MM.1S (cell line): ENCODE measurements at regions not wholly inside any gene's neighbourhood (a gene's known extent, or its start where the extent isn't known, plus 50 kb on each side); places are given as distances from the start of the nearest gene placed in this dataset.

Source experiments
- DNase-seq: peaks from one replicate; pipeline ENCODE4 v3.0.0-alpha.2; 2015
- H2AFZ ChIP-seq: fragments of 300-600 bp; sonication (generic); 2 replicates; pipeline ENCODE4 v1.6.0; 2016; ENCODE audit warnings: antibody characterized with exemption, low read length
- H3F3A ChIP-seq: fragments of 300-600 bp; sonication (generic); 2 replicates; pipeline ENCODE4 v1.6.1; 2016; ENCODE audit warnings: mild to moderate bottlenecking, antibody characterized with exemption, low read length, moderate library complexity, mixed read lengths; ENCODE audit not compliant: insufficient read depth
- H3K27ac ChIP-seq: fragments of 300-600 bp; sonication (generic); 2 replicates; pipeline ENCODE4 v1.5.1; 2016; ENCODE audit warnings: mild to moderate bottlenecking, low read length
- H3K27me3 ChIP-seq: fragments of 300-600 bp; sonication (generic); replicated peaks from 2 replicates; pipeline ENCODE4 v1.6.0; 2016; ENCODE audit warnings: low read length; ENCODE audit not compliant: insufficient read depth
- H3K36me3 ChIP-seq: fragments of 300-600 bp; sonication (generic); replicated peaks from 2 replicates; pipeline ENCODE4 v1.6.1; 2016; ENCODE audit warnings: mild to moderate bottlenecking, low read length, mixed read lengths; ENCODE audit not compliant: insufficient read depth
- H3K4me1 ChIP-seq: fragments of 300-600 bp; sonication (generic); 2 replicates; pipeline ENCODE4 v1.6.1; 2016; ENCODE audit warnings: low read length, mixed read lengths
- H3K4me2 ChIP-seq: fragments of 300-600 bp; sonication (generic); 2 replicates; pipeline ENCODE4 v1.6.0; 2016; ENCODE audit warnings: low read depth, low read length
- H3K4me3 ChIP-seq: fragments of 300-600 bp; sonication (generic); 2 replicates; pipeline ENCODE4 v1.5.1; 2016; ENCODE audit warnings: low read length, mixed read lengths
- H3K79me2 ChIP-seq: fragments of 300-600 bp; sonication (generic); 2 replicates; pipeline ENCODE4 v1.6.1; 2016; ENCODE audit warnings: mixed run types, low read length, mixed read lengths
- H3K9ac ChIP-seq: fragments of 300-600 bp; sonication (generic); 2 replicates; pipeline ENCODE4 v1.6.1; 2016; ENCODE audit warnings: low read length, mixed read lengths
- H3K9me2 ChIP-seq: fragments of 300-600 bp; sonication (generic); replicated peaks from 2 replicates; pipeline ENCODE4 v1.6.1; 2016; ENCODE audit warnings: mild to moderate bottlenecking, low read length, mixed read lengths; ENCODE audit not compliant: insufficient read depth
- H3K9me3 ChIP-seq: fragments of 300-600 bp; sonication (generic); replicated peaks from 2 replicates; pipeline ENCODE4 v1.6.1; 2016; ENCODE audit warnings: mild to moderate bottlenecking, low read length, mixed read lengths; ENCODE audit not compliant: insufficient read depth
- H4K20me1 ChIP-seq: fragments of 300-600 bp; sonication (generic); 2 replicates; pipeline ENCODE4 v1.6.1; 2016; ENCODE audit warnings: mild to moderate bottlenecking, low read length, moderate library complexity, mixed read lengths; ENCODE audit not compliant: insufficient read depth
- EZH2 ChIP-seq: fragments of 300-600 bp; sonication (generic); optimal IDR thresholded peaks from 2 replicates; pipeline ENCODE3; 2017; ENCODE audit warnings: low read depth, mild to moderate bottlenecking, antibody characterized with exemption, low read length, mixed read lengths
- EZH2phosphoT487 ChIP-seq: fragments of 300-600 bp; sonication (generic); IDR thresholded peaks from 2 replicates; pipeline ENCODE4 v1.6.1; 2018; ENCODE audit warnings: antibody characterized with exemption, low read length
- TF ChIP-seq, protein P1 (sequence below): fragments of 300-600 bp; sonication (generic); IDR thresholded peaks from 2 replicates; pipeline ENCODE4 v1.5.1; 2016; ENCODE audit warnings: antibody characterized with exemption, low read length, mixed read lengths

DNA sequence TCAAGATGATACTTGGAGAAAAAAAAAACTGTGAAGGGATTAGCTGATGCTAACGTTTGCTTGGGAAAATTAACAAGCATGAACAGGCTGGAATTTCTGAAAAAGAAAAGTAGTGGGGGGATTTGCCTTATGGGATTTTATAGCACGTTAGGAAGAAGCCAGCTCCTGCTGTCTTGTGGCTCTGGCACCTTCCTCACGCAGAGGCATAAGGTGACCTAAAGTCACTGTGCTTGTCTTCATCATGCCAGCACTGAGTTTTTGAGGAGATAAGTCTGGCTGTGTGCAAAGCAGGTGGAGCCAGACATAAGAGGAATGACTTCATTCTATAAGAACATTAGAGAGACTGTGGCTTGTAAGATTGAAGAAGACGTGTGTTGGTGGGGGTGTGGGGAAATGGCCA lies 94.4 kb upstream of the MAP1B start:
- Histone ChIP-seq H4K20me1 (no peaks in the 10 kb centered on the region), H3K27ac (no peak overlapping the region), H3K27me3 (no peaks in the 10 kb centered on the region), H3K9me3 (no peaks in the 10 kb centered on the region), H3K4me2 (no peak overlapping the region), H3K36me3 (no peaks in the 10 kb centered on the region), H3F3A (no peaks in the 10 kb centered on the region), H3K9me2 (no peaks in the 10 kb centered on the region), H3K9ac (no peak overlapping the region), H2AFZ (no peak overlapping the region), H3K79me2 (no peaks in the 10 kb centered on the region), H3K4me1 (no peaks in the 10 kb centered on the region), H3K4me3 (no peak overlapping the region)
- TF ChIP-seq EZH2phosphoT487 (no peak), EZH2 (no peak)
- TF ChIP-seq, protein P1, sequence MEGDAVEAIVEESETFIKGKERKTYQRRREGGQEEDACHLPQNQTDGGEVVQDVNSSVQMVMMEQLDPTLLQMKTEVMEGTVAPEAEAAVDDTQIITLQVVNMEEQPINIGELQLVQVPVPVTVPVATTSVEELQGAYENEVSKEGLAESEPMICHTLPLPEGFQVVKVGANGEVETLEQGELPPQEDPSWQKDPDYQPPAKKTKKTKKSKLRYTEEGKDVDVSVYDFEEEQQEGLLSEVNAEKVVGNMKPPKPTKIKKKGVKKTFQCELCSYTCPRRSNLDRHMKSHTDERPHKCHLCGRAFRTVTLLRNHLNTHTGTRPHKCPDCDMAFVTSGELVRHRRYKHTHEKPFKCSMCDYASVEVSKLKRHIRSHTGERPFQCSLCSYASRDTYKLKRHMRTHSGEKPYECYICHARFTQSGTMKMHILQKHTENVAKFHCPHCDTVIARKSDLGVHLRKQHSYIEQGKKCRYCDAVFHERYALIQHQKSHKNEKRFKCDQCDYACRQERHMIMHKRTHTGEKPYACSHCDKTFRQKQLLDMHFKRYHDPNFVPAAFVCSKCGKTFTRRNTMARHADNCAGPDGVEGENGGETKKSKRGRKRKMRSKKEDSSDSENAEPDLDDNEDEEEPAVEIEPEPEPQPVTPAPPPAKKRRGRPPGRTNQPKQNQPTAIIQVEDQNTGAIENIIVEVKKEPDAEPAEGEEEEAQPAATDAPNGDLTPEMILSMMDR, result no peak
- no peak for DNase-seq

DNA sequence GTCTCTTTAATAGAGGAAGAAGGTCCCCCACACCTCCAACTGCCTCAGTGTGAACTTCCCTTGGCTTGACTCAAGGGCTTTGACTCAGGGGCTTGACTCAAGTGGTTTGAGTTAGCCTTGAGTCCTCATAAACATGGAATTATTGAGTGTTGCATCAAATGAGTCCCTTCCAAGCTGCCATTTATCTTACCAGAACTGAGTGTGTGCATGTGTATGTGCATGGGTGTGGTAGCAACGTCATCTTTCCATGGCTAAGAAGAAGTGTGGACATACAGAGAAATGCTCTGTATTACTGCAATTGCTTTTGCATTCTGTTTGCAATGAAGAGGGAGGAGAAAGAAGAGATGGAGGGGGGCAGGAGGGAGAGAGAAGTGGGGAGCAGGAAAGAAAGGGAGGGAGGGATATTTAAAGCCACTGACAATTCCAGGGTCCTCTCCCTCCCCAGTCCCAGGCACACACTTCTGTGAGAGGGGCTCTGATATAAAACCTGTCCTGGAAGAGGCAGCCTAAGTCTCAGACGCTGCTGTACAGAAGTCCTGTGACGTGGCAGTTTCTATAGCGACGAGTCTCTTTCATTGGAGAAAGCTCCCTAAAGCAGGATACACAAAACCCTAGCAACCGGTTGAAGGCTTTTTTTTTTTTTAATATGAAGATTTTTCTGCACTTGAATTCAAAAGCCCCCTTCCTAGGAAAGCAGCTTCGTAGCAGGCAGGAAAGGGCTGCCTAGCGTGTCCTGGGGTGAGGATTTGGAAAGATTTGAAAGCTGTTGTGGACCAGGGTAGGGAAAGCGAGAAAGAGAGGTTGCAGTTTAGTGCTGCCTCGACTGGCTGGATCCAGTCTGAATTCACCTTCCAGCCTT lies 93.3 kb upstream of the MAP1B start:
- H4K20me1 ChIP-seq, result no peaks in the 10 kb centered on the region
- no peak for TF ChIP-seq EZH2
- TF ChIP-seq, protein P1, result no peak
- no peak for TF ChIP-seq EZH2phosphoT487
- no peaks in the 10 kb centered on the region for H3K4me1 ChIP-seq
- no peaks in the 10 kb centered on the region for H3K9me3 ChIP-seq
- H2AFZ ChIP-seq, result no peak overlapping the region
- H3K27me3 ChIP-seq, result no peaks in the 10 kb centered on the region
- H3K27ac ChIP-seq, result no peak overlapping the region
- H3K79me2 ChIP-seq, result no peaks in the 10 kb centered on the region
- no peak overlapping the region for H3K4me3 ChIP-seq
- no peak overlapping the region for H3K9ac ChIP-seq
- no peaks in the 10 kb centered on the region for H3K36me3 ChIP-seq
- H3K4me2 ChIP-seq, result no peak overlapping the region
- H3K9me2 ChIP-seq, result no peaks in the 10 kb centered on the region
- no peaks in the 10 kb centered on the region for H3F3A ChIP-seq
- DNase-seq, result no peak

DNA sequence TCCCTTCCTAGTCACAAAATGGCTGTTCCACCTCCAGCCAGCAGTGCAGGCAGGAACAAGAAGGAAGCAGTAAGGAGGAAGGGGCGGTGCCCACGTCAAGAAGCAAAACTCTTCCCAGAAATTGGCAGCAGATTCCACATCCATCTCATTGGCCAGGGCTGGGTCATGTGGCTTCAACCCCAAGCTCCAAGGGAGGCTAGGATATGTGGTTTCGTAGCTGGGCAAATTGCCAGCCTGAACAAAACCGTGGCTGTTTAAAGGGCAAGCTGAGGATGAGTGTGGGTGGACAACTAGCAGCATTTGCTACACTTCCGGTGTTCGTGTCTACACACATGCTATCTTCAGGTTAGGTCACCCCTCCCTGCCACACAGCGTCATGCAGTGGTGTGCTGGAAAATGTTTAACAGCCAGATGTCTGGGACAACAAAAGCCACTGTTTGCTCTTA lies 92.1 kb upstream of the MAP1B start:
- Histone ChIP-seq H3K27me3 (no peaks in the 10 kb centered on the region), H3K4me3 (no peak overlapping the region), H3K79me2 (no peaks in the 10 kb centered on the region), H3K4me2 (no peak overlapping the region), H3K27ac (no peak overlapping the region), H3K9me2 (no peaks in the 10 kb centered on the region), H3F3A (no peaks in the 10 kb centered on the region), H4K20me1 (no peaks in the 10 kb centered on the region), H3K9ac (no peak overlapping the region), H2AFZ (no peak overlapping the region), H3K4me1 (no peaks in the 10 kb centered on the region), H3K9me3 (no peaks in the 10 kb centered on the region), H3K36me3 (no peaks in the 10 kb centered on the region)
- no peak for DNase-seq
- TF ChIP-seq EZH2phosphoT487 (no peak), EZH2 (no peak)
- TF ChIP-seq, protein P1, result no peak
